Natural killer cell (primary cell): ENCODE measurements at regions not wholly inside any gene's neighbourhood (a gene's known extent, or its start where the extent isn't known, plus 50 kb on each side); places are given as distances from the start of the nearest gene placed in this dataset.

Source experiments
- ATAC-seq, 3 donors: fragments of 150-1000 bp in 2 of 3; fragments of 200-7000 bp in 1 of 3; cut with Tn5 transposase; 1 replicate in 1 of 3; 2 replicates in 2 of 3; pipeline ENCODE4 v1.10.0; 2021; ENCODE audit warnings: mild to moderate bottlenecking in 2 of 3, moderate library complexity in 2 of 3
- DNase-seq, 2 donors: peaks; one replicate each; pipeline versions ENCODE4 v3.0.0 to v3.0.0-alpha.2; 2013 to 2021; ENCODE audit warnings: mixed read lengths in 1 of 2
- H3K27ac ChIP-seq: one replicate; pipeline ENCODE4 v1.5.1; 2013; ENCODE audit warnings: mild to moderate bottlenecking, low read length
- H3K27me3 ChIP-seq: one replicate; pipeline ENCODE4 v1.6.1; 2013; ENCODE audit warnings: low read length; ENCODE audit not compliant: control insufficient read depth, insufficient read depth
- H3K36me3 ChIP-seq: one replicate; pipeline ENCODE4 v1.6.1; 2013; ENCODE audit warnings: low read length; ENCODE audit not compliant: control insufficient read depth, insufficient read depth
- H3K4me1 ChIP-seq: one replicate; pipeline ENCODE4 v1.6.1; 2013; ENCODE audit warnings: low read length; ENCODE audit not compliant: control insufficient read depth, insufficient read depth
- H3K4me3 ChIP-seq: one replicate; pipeline ENCODE4 v1.5.1; 2013; ENCODE audit warnings: low read length
- H3K9me3 ChIP-seq: one replicate; pipeline ENCODE4 v1.6.1; 2013; ENCODE audit warnings: low read length; ENCODE audit not compliant: control insufficient read depth, insufficient read depth
- H3K27ac Mint-ChIP-seq, 2 donors: one replicate each; pipeline ENCODE4 v1.8.0; 2022; ENCODE audit warnings: mild to moderate bottlenecking in 2 of 2, mixed read lengths in 2 of 2, moderate library complexity in 1 of 2
- H3K27me3 Mint-ChIP-seq, 2 donors: one replicate each; pipeline ENCODE4 v1.8.0; 2022; ENCODE audit warnings: low read depth in 2 of 2, mixed read lengths in 2 of 2
- H3K36me3 Mint-ChIP-seq: one replicate; pipeline ENCODE4 v1.8.0; 2022; ENCODE audit warnings: mixed read lengths
- H3K4me1 Mint-ChIP-seq, 2 donors: one replicate each; pipeline ENCODE4 v1.8.0; 2022; ENCODE audit warnings: mixed read lengths in 2 of 2
- H3K4me3 Mint-ChIP-seq: one replicate; pipeline ENCODE4 v1.8.0; 2022; ENCODE audit warnings: mild to moderate bottlenecking, moderate library complexity, mixed read lengths
- H3K9me3 Mint-ChIP-seq, 2 donors: one replicate each; pipeline ENCODE4 v1.8.0; 2022; ENCODE audit warnings: mixed read lengths in 2 of 2
- WGBS: methylation state at CpG from one replicate; pipeline ENCODE4 v1.1.7; 2013; ENCODE audit warnings: missing lambda C conversion rate; ENCODE audit not compliant: insufficient coverage; 5-methylcytosine and 5-hydroxymethylcytosine counted together
- intact Hi-C: fragments of 100-400 bp; cut with micrococcal nuclease; formaldehyde crosslinking; loops from one replicate; pipeline ENCODE4 v1.14.2; 2022
- TF ChIP-seq, protein P1 (sequence below): fragments of 200-600 bp; IDR thresholded peaks from one replicate; pipeline ENCODE4 v1.8.0; 2022; ENCODE audit warnings: antibody characterized with exemption

DNA sequence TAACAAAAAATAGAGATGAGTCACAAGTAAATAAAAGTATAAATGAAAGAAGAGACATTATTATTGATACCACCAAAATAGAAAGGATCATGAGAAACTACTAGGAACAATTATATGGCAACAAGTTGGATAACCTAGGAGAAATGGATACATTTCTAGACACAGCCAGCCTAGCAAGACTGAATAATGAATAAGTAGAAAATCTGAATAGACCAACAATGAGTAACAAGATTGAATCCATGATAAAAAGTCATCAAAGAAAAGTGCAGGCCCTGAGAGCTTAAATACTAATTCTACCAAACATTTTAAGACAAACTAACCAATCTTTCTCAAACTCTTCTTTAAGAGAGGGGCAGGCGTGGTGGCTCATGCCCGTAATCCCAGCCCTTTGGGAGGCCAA lies 538.6 kb upstream of the PBX1 start:
- no peaks in the 10 kb centered on the region for H3K4me1 Mint-ChIP-seq
- WGBS, result 64% methylated on average over 2 of the region's 2 CpGs

DNA sequence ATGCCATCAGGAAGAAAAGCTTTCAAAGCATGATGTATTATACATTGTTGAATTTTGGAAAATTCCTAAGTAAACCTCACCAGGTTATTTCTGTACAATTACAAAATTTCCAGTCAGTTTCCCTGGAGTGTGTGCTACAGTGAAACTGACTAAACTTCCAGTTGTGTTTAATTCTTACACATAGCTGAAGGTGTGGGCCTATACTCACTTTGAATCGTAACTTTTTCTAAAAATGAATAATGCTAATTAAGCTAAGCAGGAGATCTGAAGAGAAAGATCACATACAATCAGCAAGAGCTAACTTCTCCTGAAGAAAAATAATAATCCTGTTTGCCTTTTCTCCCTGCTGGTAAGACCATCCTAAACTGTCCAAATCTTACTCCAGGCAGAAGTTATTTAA lies 537.2 kb upstream of the PBX1 start:
- DNase-seq (no peak), ATAC-seq (no peak)
- H3K27me3 ChIP-seq, result no peaks in the 10 kb centered on the region
- H3K27ac ChIP-seq, result no peak overlapping the region
- no peaks in the 10 kb centered on the region for H3K4me1 ChIP-seq
- peaks cover 13 to 15% of the 10 kb centered on the region in 2 donors for H3K9me3 Mint-ChIP-seq
- H3K36me3 ChIP-seq, result no peaks in the 10 kb centered on the region
- TF ChIP-seq, protein P1, sequence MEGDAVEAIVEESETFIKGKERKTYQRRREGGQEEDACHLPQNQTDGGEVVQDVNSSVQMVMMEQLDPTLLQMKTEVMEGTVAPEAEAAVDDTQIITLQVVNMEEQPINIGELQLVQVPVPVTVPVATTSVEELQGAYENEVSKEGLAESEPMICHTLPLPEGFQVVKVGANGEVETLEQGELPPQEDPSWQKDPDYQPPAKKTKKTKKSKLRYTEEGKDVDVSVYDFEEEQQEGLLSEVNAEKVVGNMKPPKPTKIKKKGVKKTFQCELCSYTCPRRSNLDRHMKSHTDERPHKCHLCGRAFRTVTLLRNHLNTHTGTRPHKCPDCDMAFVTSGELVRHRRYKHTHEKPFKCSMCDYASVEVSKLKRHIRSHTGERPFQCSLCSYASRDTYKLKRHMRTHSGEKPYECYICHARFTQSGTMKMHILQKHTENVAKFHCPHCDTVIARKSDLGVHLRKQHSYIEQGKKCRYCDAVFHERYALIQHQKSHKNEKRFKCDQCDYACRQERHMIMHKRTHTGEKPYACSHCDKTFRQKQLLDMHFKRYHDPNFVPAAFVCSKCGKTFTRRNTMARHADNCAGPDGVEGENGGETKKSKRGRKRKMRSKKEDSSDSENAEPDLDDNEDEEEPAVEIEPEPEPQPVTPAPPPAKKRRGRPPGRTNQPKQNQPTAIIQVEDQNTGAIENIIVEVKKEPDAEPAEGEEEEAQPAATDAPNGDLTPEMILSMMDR, result no peak
- intact Hi-C loops, result no loop called here
- no peaks in the 10 kb centered on the region for H3K36me3 Mint-ChIP-seq
- WGBS, result no CpG with 5 or more reads among the region's 1 CpG
- H3K4me1 Mint-ChIP-seq, result no peaks in the 10 kb centered on the region
- H3K4me3 ChIP-seq, result no peak overlapping the region
- H3K27me3 Mint-ChIP-seq, result no peaks in the 10 kb centered on the region
- H3K27ac Mint-ChIP-seq, result no peak overlapping the region
- no peak overlapping the region for H3K4me3 Mint-ChIP-seq
- peaks cover 6% of the 10 kb centered on the region for H3K9me3 ChIP-seq

More for the DNA sequence above, 538.6 kb upstream of the PBX1 start:
- Mint-ChIP-seq H3K27me3 (no peaks in the 10 kb centered on the region), H3K27ac (no peak overlapping the region), H3K36me3 (no peaks in the 10 kb centered on the region), H3K4me3 (no peak overlapping the region), H3K9me3 (peaks cover 14 to 17% of the 10 kb centered on the region in 2 donors)
- Histone ChIP-seq H3K27ac (no peak overlapping the region), H3K4me1 (no peaks in the 10 kb centered on the region), H3K4me3 (no peak overlapping the region), H3K9me3 (peaks cover 6% of the 10 kb centered on the region), H3K36me3 (no peaks in the 10 kb centered on the region), H3K27me3 (no peaks in the 10 kb centered on the region)
- ATAC-seq, result no peak
- TF ChIP-seq, protein P1, result no peak
- DNase-seq, result no peak
- intact Hi-C loops, result no loop called here

DNA sequence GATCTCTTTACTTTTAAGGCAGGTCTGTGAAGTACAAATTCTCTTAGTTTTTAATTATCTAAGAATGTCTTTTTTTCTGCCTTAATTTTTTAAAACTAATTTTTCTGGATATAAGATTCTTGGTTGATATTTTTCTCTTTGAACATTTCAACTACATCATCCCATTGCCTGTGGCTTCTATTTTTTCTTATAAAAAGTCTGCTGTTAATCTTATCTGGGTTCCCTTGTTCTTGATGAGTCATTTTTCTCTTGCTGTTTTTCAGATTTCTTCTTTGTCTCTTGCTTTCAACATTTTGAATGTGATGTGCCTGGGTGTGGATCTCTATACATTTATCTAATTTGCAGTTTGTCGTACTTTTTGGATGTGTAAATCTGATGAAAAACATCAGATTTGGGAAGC lies 525.2 kb upstream of the PBX1 start:
- ATAC-seq (no peak), DNase-seq (no peak)
- Histone ChIP-seq H3K9me3 (peaks cover 12% of the 10 kb centered on the region), H3K36me3 (no peaks in the 10 kb centered on the region), H3K4me3 (no peak overlapping the region), H3K27ac (no peak overlapping the region), H3K27me3 (no peaks in the 10 kb centered on the region), H3K4me1 (no peaks in the 10 kb centered on the region)
- Mint-ChIP-seq H3K9me3 (peaks cover 9 to 10% of the 10 kb centered on the region in 2 donors), H3K4me3 (no peak overlapping the region), H3K36me3 (no peaks in the 10 kb centered on the region), H3K27me3 (no peaks in the 10 kb centered on the region), H3K27ac (no peak overlapping the region), H3K4me1 (no peaks in the 10 kb centered on the region)
- TF ChIP-seq, protein P1, result no peak
- intact Hi-C loops, result no loop called here
- WGBS, result no CpG with 5 or more reads among the region's 1 CpG

DNA sequence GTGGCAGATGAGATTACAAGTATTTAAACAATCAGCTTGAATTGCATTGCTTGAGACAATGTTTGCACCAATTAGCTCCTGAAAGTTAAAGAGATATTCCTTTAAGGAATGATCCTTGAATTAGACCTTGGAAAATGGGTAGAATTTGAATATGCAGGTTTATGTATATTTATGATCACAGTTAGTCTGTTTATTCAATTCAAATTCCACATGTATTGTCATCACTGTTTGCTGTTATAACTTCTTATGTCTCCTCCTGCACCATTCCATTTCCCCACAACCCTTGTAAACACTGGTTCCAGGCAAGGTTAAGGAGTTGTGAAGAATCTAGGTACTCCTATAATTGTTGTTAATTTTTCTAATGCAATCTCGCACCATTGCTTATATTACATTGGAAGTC lies 518.2 kb upstream of the PBX1 start:
- WGBS, result no CpG with 5 or more reads among the region's 1 CpG
- Mint-ChIP-seq H3K4me3 (no peak overlapping the region), H3K36me3 (no peaks in the 10 kb centered on the region), H3K9me3 (peaks cover 2 to 8% of the 10 kb centered on the region in 2 donors), H3K4me1 (no peaks in the 10 kb centered on the region), H3K27me3 (no peaks in the 10 kb centered on the region), H3K27ac (no peak overlapping the region)
- no peaks in the 10 kb centered on the region for H3K4me1 ChIP-seq
- DNase-seq, result no peak
- intact Hi-C loops, result no loop called here
- H3K27ac ChIP-seq, result no peak overlapping the region
- H3K4me3 ChIP-seq, result no peak overlapping the region
- no peaks in the 10 kb centered on the region for H3K36me3 ChIP-seq
- TF ChIP-seq, protein P1, result no peak
- H3K27me3 ChIP-seq, result no peaks in the 10 kb centered on the region
- peaks cover 7% of the 10 kb centered on the region for H3K9me3 ChIP-seq
- no peak for ATAC-seq
